B cell (primary cell): ENCODE measurements at regions not wholly inside any gene's neighbourhood (a gene's known extent, or its start where the extent isn't known, plus 50 kb on each side); places are given as distances from the start of the nearest gene placed in this dataset.

ENCODE experiments used
- ATAC-seq: fragments of 200-7000 bp; cut with Tn5 transposase; one replicate; pipeline ENCODE4 v1.10.0; 2021; ENCODE audit warnings: low read depth, mild to moderate bottlenecking, moderate number of reproducible peaks, moderate library complexity
- CTCF ChIA-PET: fragments of 350-600 bp; sonication (Branson Sonifier 250); formaldehyde crosslinking; loops from one replicate; lab custom pipeline; 2021; ENCODE audit warnings: antibody characterized with exemption, inconsistent platforms; lab: Charles Lee
- POLR2A ChIA-PET: fragments of 350-600 bp; sonication (Branson Sonifier 250); formaldehyde crosslinking; loops from one replicate; lab custom pipeline; 2021; ENCODE audit warnings: antibody characterized with exemption; lab: Charles Lee
- DNase-seq: peaks from one replicate; pipeline ENCODE4 v3.0.0; 2013
- H2AFZ ChIP-seq: 2 replicates; pipeline ENCODE4 v1.6.1; 2012; ENCODE audit warnings: mild to moderate bottlenecking, low read depth, low read length; ENCODE audit not compliant: insufficient read depth, poor library complexity, severe bottlenecking
- H3K27ac ChIP-seq, 2 donors: 1 replicate in 1 of 2; 2 replicates in 1 of 2; pipeline ENCODE4 v1.5.1; 2012 to 2013; ENCODE audit warnings: low read length in 2 of 2, mild to moderate bottlenecking in 2 of 2, moderate library complexity in 1 of 2
- H3K27me3 ChIP-seq, 4 experiments: fragments of 200-600 bp in 1 of 4; sonication (generic) in 1 of 4; replicated peaks in 1 of 4; 1 replicate in 2 of 4; 2 replicates in 2 of 4; pipeline versions ENCODE4 v1.6.1 to v1.7.0; 2013 to 2016; ENCODE audit warnings: low read length in 3 of 4, mild to moderate bottlenecking in 2 of 4, mixed read lengths in 1 of 4, moderate library complexity in 1 of 4; ENCODE audit not compliant: insufficient read depth in 4 of 4, control insufficient read depth in 3 of 4; ENCODE audit errors: control extremely low read depth in 1 of 4
- H3K36me3 ChIP-seq, 2 experiments: replicated peaks in 1 of 2; 1 replicate in 1 of 2; 2 replicates in 1 of 2; pipeline versions ENCODE4 v1.6.1 to v1.7.1; 2013; ENCODE audit warnings: low read length in 1 of 2; ENCODE audit not compliant: insufficient read depth in 2 of 2, control insufficient read depth in 1 of 2; ENCODE audit errors: control extremely low read depth in 1 of 2, extremely low read depth in 1 of 2
- H3K4me1 ChIP-seq, 2 donors: fragments of 200-600 bp in 1 of 2; sonication (generic) in 1 of 2; 1 replicate in 1 of 2; 2 replicates in 1 of 2; pipeline versions ENCODE4 v1.5.1 to v1.6.1; 2013 to 2017; ENCODE audit warnings: low read length in 2 of 2; ENCODE audit not compliant: control insufficient read depth in 2 of 2, insufficient read depth in 2 of 2
- H3K4me2 ChIP-seq: replicated peaks from 2 replicates; pipeline ENCODE3; 2012; ENCODE audit warnings: mild to moderate bottlenecking, low read depth, low read length; ENCODE audit not compliant: poor library complexity, severe bottlenecking
- H3K4me3 ChIP-seq, 5 experiments: fragments of 200-600 bp in 1 of 5; sonication (generic) in 1 of 5; 1 replicate in 3 of 5; 2 replicates in 2 of 5; pipeline versions ENCODE4 v1.5.1 to v1.7.0; 2011 to 2016; ENCODE audit warnings: low read length in 4 of 5, mild to moderate bottlenecking in 4 of 5, low read depth in 2 of 5, control low read depth in 1 of 5, moderate library complexity in 1 of 5; ENCODE audit not compliant: insufficient read depth in 1 of 5; ENCODE audit errors: control extremely low read depth in 1 of 5, extremely low read depth in 1 of 5
- H3K79me2 ChIP-seq: fragments of 200-600 bp; sonication (generic); one replicate; pipeline ENCODE4 v1.6.0; 2016; ENCODE audit warnings: low read length; ENCODE audit not compliant: control insufficient read depth, insufficient read depth
- H3K9ac ChIP-seq: fragments of 200-600 bp; sonication (generic); 2 replicates; pipeline ENCODE4 v1.6.1; 2017; ENCODE audit warnings: mild to moderate bottlenecking, low read length, moderate library complexity
- H3K9me3 ChIP-seq, 3 donors: one replicate each; pipeline versions ENCODE4 v1.6.1 to v1.7.1; 2013; ENCODE audit warnings: low read length in 2 of 3; ENCODE audit not compliant: control insufficient read depth in 2 of 3, insufficient read depth in 1 of 3; ENCODE audit errors: control extremely low read depth in 1 of 3
- H4K20me1 ChIP-seq: 2 replicates; pipeline ENCODE4 v1.6.0; 2012; ENCODE audit warnings: mild to moderate bottlenecking, low read length; ENCODE audit not compliant: insufficient read depth, control insufficient read depth, poor library complexity, severe bottlenecking
- H3K27ac Mint-ChIP-seq: one replicate; pipeline ENCODE4 v1.8.0; 2021; ENCODE audit warnings: mixed read lengths
- H3K27me3 Mint-ChIP-seq: one replicate; pipeline ENCODE4 v1.8.0; 2021; ENCODE audit warnings: mixed read lengths
- H3K4me1 Mint-ChIP-seq: one replicate; pipeline ENCODE4 v1.8.0; 2021; ENCODE audit warnings: mixed read lengths
- H3K4me3 Mint-ChIP-seq: one replicate; pipeline ENCODE4 v1.8.0; 2021; ENCODE audit warnings: mixed read lengths
- H3K9me3 Mint-ChIP-seq: one replicate; pipeline ENCODE4 v1.8.0; 2022; ENCODE audit warnings: mixed read lengths; ENCODE audit not compliant: insufficient read depth
- CTCF ChIP-seq: fragments of 200-600 bp; IDR thresholded peaks from one replicate; pipeline ENCODE4 v1.8.0; 2022; ENCODE audit warnings: antibody characterized with exemption, mild to moderate bottlenecking
- EZH2 ChIP-seq: IDR thresholded peaks from 2 replicates; pipeline ENCODE4 v1.6.1; 2012; ENCODE audit warnings: borderline replicate concordance, low read depth, mild to moderate bottlenecking, moderate library complexity, low read length; ENCODE audit not compliant: insufficient read depth, poor library complexity, severe bottlenecking
- WGBS: methylation state at CpG from one replicate; pipeline ENCODE4 v1.1.5; 2013; ENCODE audit warnings: missing lambda C conversion rate; ENCODE audit not compliant: insufficient coverage; 5-methylcytosine and 5-hydroxymethylcytosine counted together
- intact Hi-C: fragments of 100-400 bp; cut with micrococcal nuclease; formaldehyde crosslinking; loops from one replicate; pipeline ENCODE4 v1.10.0; 2022

DNA sequence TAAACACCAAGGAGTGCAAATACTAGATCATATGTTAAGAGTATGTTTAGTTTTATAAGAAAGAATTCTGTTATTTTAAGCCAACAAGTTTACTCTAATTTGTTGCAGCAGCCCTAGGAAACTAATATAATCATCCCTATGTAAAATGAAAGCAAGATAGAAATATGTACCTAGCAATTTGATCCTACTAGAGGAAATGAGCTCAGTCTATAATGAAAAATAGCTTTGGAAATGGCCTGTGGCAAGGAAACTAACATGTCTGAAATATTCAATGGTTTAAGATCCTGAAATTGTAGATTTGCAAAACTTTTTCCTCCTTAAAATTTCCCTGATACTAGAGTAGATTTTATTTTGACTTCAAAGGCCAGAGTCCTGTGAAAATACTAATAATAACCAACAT lies 112.7 kb upstream of the SLC5A12 start:
- H4K20me1 ChIP-seq: no peaks in the 10 kb centered on the region
- ChIA-PET CTCF (no interaction called here), POLR2A (no interaction called here)
- DNase-seq (no peak), ATAC-seq (no peak)
- Mint-ChIP-seq H3K27ac (no peak overlapping the region), H3K27me3 (no peaks in the 10 kb centered on the region), H3K4me1 (no peaks in the 10 kb centered on the region), H3K4me3 (no peak overlapping the region), H3K9me3 (no peaks in the 10 kb centered on the region)
- intact Hi-C loops: no loop called here
- H3K36me3 ChIP-seq: no peaks in the 10 kb centered on the region
- no peak overlapping the region for H2AFZ ChIP-seq
- H3K9ac ChIP-seq: no peak overlapping the region
- no peak overlapping the region for H3K4me2 ChIP-seq
- no peak for TF ChIP-seq EZH2
- no peak for TF ChIP-seq CTCF
- H3K27me3 ChIP-seq: no peaks in the 10 kb centered on the region
- no peak overlapping the region for H3K27ac ChIP-seq
- H3K4me1 ChIP-seq: no peaks in the 10 kb centered on the region
- H3K79me2 ChIP-seq: no peaks in the 10 kb centered on the region
- H3K4me3 ChIP-seq: no peak overlapping the region
- peaks cover 0 to 1% (median 0%) of the 10 kb centered on the region in 3 donors for H3K9me3 ChIP-seq

DNA sequence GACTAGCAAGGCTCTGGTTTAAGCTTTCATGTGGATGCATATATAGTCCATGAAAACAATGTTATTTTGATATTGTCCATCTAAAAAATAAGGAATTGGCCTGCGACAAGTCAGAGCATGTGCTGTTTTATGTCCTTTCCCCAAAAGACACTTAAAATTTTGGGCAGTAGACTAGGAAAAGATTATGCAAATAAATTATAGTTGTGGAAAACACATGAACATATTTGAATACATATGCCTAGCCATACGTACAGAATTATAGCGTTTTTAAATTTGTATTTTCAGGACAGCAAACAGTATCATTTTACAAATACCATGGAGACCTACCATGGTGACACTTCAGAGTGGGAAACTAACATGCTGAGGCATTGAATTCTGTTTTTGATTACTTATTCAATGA lies 113.8 kb upstream of the SLC5A12 start:
- H3K4me3 Mint-ChIP-seq: no peak overlapping the region
- Histone ChIP-seq H2AFZ (no peak overlapping the region), H3K9me3 (no peaks in the 10 kb centered on the region), H3K79me2 (no peaks in the 10 kb centered on the region), H3K9ac (no peak overlapping the region), H3K4me3 (no peak overlapping the region), H4K20me1 (no peaks in the 10 kb centered on the region), H3K36me3 (no peaks in the 10 kb centered on the region), H3K27ac (no peak overlapping the region), H3K4me2 (no peak overlapping the region), H3K4me1 (no peaks in the 10 kb centered on the region), H3K27me3 (no peaks in the 10 kb centered on the region)
- ChIA-PET CTCF (no interaction called here), POLR2A (no interaction called here)
- WGBS: no CpG with 5 or more reads among the region's 3 CpGs
- no peaks in the 10 kb centered on the region for H3K27me3 Mint-ChIP-seq
- H3K27ac Mint-ChIP-seq: no peak overlapping the region
- DNase-seq (no peak), ATAC-seq (no peak)
- intact Hi-C loops: no loop called here
- TF ChIP-seq CTCF (no peak), EZH2 (no peak)
- H3K9me3 Mint-ChIP-seq: no peaks in the 10 kb centered on the region
- H3K4me1 Mint-ChIP-seq: no peaks in the 10 kb centered on the region
